ENCODE measurements at regions not wholly inside any gene's neighbourhood (a gene's known extent, or its start where the extent isn't known, plus 50 kb on each side); places are given as distances from the start of the nearest gene placed in this dataset.

GRCh38 chr2:221166292-221166691 is 405.8 kb downstream of the EPHA4 start:
- H3K4me1 ChIP-seq (ENCODE audit: low read depth) = peaks cover 42% of the 10 kb centered on the region
- no peaks in the 10 kb centered on the region for H3K27me3 ChIP-seq
- H3K36me3 ChIP-seq = no peaks in the 10 kb centered on the region
- no peaks in the 10 kb centered on the region for H3K9me3 ChIP-seq (ENCODE audit: low read depth)
- no peak for TF ChIP-seq CTCF (IDR thresholded peaks at IDR 0.05; ENCODE audit: low read depth, low read length)
- DNase-seq (ENCODE audit: low read depth in 1 of 2, low spot score in 1 of 2) = peak in 1 of 2 donors; percentile 82
- H3K27ac ChIP-seq = no peak overlapping the region
- H3K4me3 ChIP-seq = no peak overlapping the region

DNA sequence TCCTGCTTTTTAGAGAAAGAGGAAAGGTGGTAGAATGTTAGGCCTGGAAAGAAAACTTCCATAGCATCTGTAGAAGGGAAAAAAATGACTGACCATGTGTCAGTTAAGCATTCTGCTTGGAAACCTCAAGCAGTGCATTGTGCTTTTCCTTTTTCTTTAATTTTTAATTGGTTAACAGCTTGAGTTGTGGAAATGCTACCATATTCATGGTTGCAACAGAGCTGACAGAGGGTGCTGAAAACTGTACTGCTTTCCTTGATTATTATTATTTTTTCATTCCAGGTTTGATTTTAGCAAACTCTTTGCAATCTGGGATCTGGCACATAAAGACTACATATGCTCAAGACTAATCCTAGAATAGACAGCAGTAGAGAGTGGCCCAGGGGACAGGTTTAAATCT is 404.5 kb downstream of the EPHA4 start:
- Histone ChIP-seq H3K36me3 (no peaks in the 10 kb centered on the region), H3K4me1 (ENCODE audit: low read depth) (peaks cover 49% of the 10 kb centered on the region), H3K9me3 (ENCODE audit: low read depth) (no peaks in the 10 kb centered on the region), H3K27ac (no peak overlapping the region), H3K27me3 (no peaks in the 10 kb centered on the region), H3K4me3 (no peak overlapping the region)
- DNase-seq (ENCODE audit: low read depth in 1 of 2, low spot score in 1 of 2) = no peak
- no peak for TF ChIP-seq CTCF (IDR thresholded peaks at IDR 0.05; ENCODE audit: low read depth, low read length)

GRCh38 chr2:221169724-221170123 is 402.4 kb downstream of the EPHA4 start:
- no peak for DNase-seq (ENCODE audit: low read depth in 1 of 2, low spot score in 1 of 2)
- TF ChIP-seq CTCF (IDR thresholded peaks at IDR 0.05; ENCODE audit: low read depth, low read length) = no peak
- H3K27me3 ChIP-seq = no peaks in the 10 kb centered on the region
- H3K4me3 ChIP-seq = no peak overlapping the region
- no peaks in the 10 kb centered on the region for H3K36me3 ChIP-seq
- no peaks in the 10 kb centered on the region for H3K9me3 ChIP-seq (ENCODE audit: low read depth)
- H3K4me1 ChIP-seq (ENCODE audit: low read depth) = peaks cover 51% of the 10 kb centered on the region
- H3K27ac ChIP-seq = no peak overlapping the region

- H3K27me3 ChIP-seq = no peaks in the 10 kb centered on the region
- no peaks in the 10 kb centered on the region for H3K9me3 ChIP-seq (ENCODE audit: low read depth)
- no peak for DNase-seq (ENCODE audit: low read depth in 1 of 2, low spot score in 1 of 2)
- no peak overlapping the region for H3K27ac ChIP-seq
- H3K4me3 ChIP-seq = no peak overlapping the region
- peaks cover 46% of the 10 kb centered on the region for H3K4me1 ChIP-seq (ENCODE audit: low read depth)
- no peak for TF ChIP-seq CTCF (IDR thresholded peaks at IDR 0.05; ENCODE audit: low read depth, low read length)
- no peaks in the 10 kb centered on the region for H3K36me3 ChIP-seq
These were observed 401.6 kb downstream of the EPHA4 start for GRCh38 chr2:221170548-221170947.

DNA sequence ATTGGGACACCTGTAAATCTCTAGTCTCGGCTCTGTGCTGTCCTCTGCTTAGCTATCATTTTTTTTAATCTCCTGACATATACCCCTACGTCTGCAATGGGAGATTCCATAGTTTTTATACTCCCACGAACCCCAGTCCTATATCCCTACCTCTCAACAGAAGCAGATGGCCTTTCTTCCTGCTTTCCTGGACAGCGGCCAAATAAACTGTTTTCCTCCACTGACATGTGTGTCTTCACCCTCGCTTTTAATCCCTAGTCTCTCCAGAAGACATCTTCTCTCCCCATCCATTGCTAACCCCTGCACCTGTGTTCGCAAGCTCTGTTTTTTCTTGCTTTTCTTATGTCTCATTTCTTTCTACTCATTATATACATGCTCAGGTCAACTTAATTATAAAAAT is 395.4 kb downstream of the EPHA4 start:
- H3K27me3 ChIP-seq = no peaks in the 10 kb centered on the region
- H3K9me3 ChIP-seq (ENCODE audit: low read depth) = no peaks in the 10 kb centered on the region
- TF ChIP-seq CTCF (IDR thresholded peaks at IDR 0.05; ENCODE audit: low read depth, low read length) = no peak
- no peak overlapping the region for H3K4me3 ChIP-seq
- H3K36me3 ChIP-seq = no peaks in the 10 kb centered on the region
- H3K4me1 ChIP-seq (ENCODE audit: low read depth) = peaks cover 14% of the 10 kb centered on the region
- H3K27ac ChIP-seq = no peak overlapping the region
- no peak for DNase-seq (ENCODE audit: low read depth in 1 of 2, low spot score in 1 of 2)

DNA sequence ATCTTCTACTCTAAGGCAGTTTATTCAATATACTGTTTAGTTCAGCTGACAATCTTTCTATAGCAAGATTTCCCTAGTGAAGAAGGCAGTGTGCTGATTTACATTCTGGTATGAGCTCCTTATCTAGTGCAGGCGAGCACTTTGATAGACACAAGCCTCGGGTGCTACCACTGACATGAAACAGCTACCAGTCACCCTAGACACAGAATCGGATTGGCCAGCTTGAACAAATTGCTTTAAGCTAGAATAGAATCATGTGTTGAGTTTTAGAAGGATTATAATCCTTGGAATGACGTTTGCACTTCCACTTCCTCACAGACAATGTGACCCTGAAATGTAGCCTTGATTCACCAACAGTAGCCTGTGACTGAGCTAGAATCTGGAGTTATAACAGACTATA is 394.0 kb downstream of the EPHA4 start:
- Histone ChIP-seq H3K27ac (peak overlapping the region; percentile 37), H3K4me1 (ENCODE audit: low read depth) (peaks cover 11% of the 10 kb centered on the region), H3K36me3 (no peaks in the 10 kb centered on the region), H3K4me3 (no peak overlapping the region), H3K9me3 (ENCODE audit: low read depth) (no peaks in the 10 kb centered on the region), H3K27me3 (no peaks in the 10 kb centered on the region)
- DNase-seq (ENCODE audit: low read depth in 1 of 2, low spot score in 1 of 2) = peak in 1 of 2 donors; percentile 77
- TF ChIP-seq CTCF (IDR thresholded peaks at IDR 0.05; ENCODE audit: low read depth, low read length) = no peak

Measured in cardiac muscle cell (in vitro differentiated cells and primary cell).